ENCODE measurements at regions not wholly inside any gene's neighbourhood (a gene's known extent, or its start where the extent isn't known, plus 50 kb on each side); places are given as distances from the start of the nearest gene placed in this dataset.
"Not testable (repeated sequence)": the region's sequence is repeated elsewhere in the genome, so short reads cannot be mapped to it uniquely, and the experiment has no call there.

DNA sequence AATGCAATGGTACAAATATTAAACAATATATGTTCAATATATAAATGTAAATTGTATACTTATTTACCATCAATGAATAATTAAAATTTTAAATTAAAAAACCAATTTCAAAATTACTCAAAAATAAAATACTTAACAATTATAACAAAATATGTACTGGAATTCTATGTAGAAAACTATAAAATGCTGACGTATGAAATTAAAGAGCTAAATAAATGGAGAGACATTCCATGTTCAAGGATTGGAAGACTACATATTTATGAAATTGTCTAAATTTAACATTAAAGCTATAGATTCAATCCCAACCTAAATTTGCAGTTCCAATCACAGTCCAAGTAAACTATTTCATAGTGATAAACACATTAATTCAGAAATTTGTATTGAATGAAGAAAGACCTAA, 1522.4 kb downstream of the SI start:
- no peak for DNase-seq (ENCODE audit: low read depth)
- TF ChIP-seq, protein P1, sequence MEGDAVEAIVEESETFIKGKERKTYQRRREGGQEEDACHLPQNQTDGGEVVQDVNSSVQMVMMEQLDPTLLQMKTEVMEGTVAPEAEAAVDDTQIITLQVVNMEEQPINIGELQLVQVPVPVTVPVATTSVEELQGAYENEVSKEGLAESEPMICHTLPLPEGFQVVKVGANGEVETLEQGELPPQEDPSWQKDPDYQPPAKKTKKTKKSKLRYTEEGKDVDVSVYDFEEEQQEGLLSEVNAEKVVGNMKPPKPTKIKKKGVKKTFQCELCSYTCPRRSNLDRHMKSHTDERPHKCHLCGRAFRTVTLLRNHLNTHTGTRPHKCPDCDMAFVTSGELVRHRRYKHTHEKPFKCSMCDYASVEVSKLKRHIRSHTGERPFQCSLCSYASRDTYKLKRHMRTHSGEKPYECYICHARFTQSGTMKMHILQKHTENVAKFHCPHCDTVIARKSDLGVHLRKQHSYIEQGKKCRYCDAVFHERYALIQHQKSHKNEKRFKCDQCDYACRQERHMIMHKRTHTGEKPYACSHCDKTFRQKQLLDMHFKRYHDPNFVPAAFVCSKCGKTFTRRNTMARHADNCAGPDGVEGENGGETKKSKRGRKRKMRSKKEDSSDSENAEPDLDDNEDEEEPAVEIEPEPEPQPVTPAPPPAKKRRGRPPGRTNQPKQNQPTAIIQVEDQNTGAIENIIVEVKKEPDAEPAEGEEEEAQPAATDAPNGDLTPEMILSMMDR (IDR thresholded peaks at IDR 0.05; ENCODE audit: insufficient read depth, low read depth, low read length), result no peak

DNA sequence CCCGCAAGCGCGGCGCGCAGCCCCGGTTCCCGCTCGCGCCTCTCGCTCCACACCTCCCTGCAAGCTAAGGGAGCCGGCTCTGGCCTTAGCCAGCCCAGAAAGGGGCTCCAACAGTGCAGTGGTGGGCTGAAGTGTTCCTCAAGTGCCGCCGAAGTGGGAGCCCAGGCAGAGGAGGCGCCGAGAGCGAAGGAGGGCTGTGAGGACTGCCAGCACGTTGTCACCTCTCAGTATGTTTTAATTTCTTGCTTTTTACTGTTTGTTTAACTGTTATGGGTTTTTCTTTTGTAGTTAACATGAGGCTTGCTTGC, 1525.7 kb downstream of the SI start:
- DNase-seq (ENCODE audit: low read depth), result no peak
- TF ChIP-seq, protein P1 (IDR thresholded peaks at IDR 0.05; ENCODE audit: insufficient read depth, low read depth, low read length), result no peak
- H3K4me3 ChIP-seq (ENCODE audit: low read depth, low read length), result no peak overlapping the region

More for the DNA sequence above, 1522.4 kb downstream of the SI start:
- H3K4me3 ChIP-seq (ENCODE audit: low read depth, low read length), result no peak overlapping the region

DNA sequence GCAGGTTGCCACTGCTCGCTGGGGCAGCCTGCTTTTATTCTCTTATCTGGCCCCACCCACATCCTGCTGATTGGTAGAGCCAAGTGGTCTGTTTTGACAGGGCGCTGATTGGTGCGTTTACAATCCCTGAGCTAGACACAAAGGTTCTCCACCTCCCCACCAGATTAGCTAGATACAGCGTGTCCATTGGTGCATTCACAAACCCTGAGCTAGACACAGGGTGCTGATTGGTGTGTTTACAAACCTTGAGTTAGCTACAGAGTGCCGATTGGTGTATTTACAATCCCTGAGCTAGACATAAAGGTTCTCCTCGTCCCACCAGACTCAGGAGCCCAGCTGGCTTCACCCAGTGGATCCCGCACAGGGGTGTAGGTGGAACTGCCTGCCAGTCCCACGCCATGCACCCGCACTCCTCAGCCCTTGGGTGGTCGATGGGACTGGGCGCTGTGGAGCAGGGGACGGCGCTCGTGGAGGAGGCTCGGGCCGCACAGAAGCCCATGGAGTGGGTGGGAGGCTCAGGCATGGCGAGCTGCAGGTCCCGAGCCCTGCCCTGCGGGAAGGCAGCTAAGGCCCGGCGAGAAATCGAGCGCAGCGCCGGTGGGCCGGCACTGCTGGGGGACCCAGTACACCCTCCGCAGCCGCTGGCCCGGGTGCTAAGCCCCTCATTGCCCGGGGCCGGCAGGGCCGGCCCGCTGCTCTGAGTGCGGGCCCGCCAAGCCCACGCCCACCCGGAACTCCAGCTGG, 1526.2 kb downstream of the SI start:
- not testable (repeated sequence) for DNase-seq (ENCODE audit: low read depth); H3K4me3 ChIP-seq (ENCODE audit: low read depth, low read length)

DNA sequence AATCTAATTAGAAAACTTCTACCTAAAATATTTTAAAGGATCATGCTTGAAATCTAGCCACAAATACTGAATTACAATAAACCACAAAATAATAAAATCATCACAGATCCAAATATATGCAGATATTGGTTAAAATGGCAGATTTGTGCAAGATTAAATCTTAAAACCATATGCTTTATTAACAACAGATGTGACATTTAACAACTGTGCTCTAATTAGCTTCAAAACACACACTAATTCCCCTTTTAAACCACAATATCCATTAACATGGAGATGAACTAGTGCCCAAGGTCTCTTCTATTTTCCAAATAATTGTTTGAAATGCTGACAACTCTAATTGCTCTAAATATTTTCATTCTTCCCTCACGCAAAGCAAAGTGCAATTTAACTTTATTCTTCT, 1530.3 kb downstream of the SI start:
- no peak for DNase-seq (ENCODE audit: low read depth)
- no peak overlapping the region for H3K4me3 ChIP-seq (ENCODE audit: low read depth, low read length)
- TF ChIP-seq, protein P1 (IDR thresholded peaks at IDR 0.05; ENCODE audit: insufficient read depth, low read depth, low read length), result no peak

DNA sequence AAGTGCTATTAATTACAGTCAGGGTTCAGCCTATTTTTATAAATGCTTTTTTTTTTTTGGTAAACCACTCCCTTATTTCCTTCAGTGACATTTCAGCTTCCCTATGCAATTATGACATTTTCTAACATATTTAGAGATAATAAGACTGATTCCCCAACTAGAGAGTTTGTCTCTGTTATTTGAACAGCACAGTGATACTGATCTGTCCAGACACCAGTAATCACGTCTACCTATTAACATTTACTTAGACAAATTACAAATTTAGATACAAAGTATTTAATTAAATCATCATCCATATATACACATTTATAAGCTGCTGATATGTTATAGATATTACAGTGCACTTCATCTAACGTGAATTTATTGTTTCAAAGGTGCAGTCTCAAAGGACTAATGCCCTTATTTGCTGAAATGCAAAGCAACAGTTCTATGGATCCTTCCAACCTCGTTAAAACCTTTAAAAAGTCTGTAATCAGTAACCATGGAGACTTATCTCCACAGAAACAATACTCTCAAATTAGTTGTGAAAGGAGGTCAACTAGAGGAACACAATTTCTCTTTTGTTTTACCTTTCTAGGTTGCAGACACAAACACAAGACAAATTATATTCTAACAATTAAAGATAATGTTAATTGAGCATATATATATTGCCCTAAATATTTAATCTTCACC, 1531.1 kb downstream of the SI start:
- no peak overlapping the region for H3K4me3 ChIP-seq (ENCODE audit: low read depth, low read length)
- no peak for DNase-seq (ENCODE audit: low read depth)
- TF ChIP-seq, protein P1 (IDR thresholded peaks at IDR 0.05; ENCODE audit: insufficient read depth, low read depth, low read length), result no peak

DNA sequence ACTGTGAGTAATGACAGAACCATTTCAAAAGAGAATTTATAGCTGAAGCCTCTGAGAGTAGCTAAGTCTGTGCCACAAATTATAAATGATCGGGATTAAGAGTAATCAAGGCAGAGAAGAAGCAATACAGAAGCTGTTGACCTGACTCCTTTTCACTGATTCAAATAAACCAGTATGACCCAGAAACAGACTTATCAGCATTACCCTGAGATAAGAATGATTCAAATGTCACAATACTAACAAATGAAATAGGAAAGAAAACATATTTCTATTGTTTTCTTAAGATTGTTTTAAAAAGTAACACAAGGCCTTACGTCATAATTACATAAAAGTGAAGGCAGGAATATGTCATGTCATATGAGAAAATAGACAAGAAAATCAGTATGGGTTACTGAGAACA, 1534.6 kb downstream of the SI start:
- DNase-seq (ENCODE audit: low read depth), result no peak
- TF ChIP-seq, protein P1 (IDR thresholded peaks at IDR 0.05; ENCODE audit: insufficient read depth, low read depth, low read length), result no peak
- no peak overlapping the region for H3K4me3 ChIP-seq (ENCODE audit: low read depth, low read length)

DNA sequence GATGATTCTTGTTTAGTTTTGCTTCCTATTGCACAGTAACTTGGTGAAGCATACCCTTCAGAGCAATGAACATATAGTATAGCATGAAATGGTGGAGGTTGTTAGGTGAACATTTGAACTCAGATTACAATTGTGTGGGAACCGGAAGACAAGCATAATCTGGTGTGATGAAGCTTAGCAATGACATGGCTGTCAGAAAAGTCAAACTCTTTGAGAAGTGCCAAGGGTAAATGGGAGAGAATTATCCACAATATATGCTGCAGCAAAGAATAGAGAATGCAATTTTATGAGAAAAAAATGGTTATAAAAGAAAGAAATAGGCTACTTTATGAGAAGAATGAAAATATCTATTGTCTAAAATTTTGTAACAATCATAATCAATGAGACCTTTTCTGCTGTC, 1536.7 kb downstream of the SI start:
- H3K4me3 ChIP-seq (ENCODE audit: low read depth, low read length), result no peak overlapping the region
- DNase-seq (ENCODE audit: low read depth), result no peak
- TF ChIP-seq, protein P1 (IDR thresholded peaks at IDR 0.05; ENCODE audit: insufficient read depth, low read depth, low read length), result no peak
